IMR-90 (cell line): ENCODE measurements at regions not wholly inside any gene's neighbourhood (a gene's known extent, or its start where the extent isn't known, plus 50 kb on each side); places are given as distances from the start of the nearest gene placed in this dataset.

Experiments
- ATAC-seq: fragments of 200-7000 bp; cut with Tn5 transposase; 2 replicates; pipeline ENCODE4 v1.9.1; 2020; ENCODE audit warnings: low read depth, mild to moderate bottlenecking, moderate library complexity
- BruUV-seq: library from RNA; stranded (reverse); fragments of 400-500 nt; replicated peaks from 2 replicates; lab custom pipeline; 2021; lab: Mats Ljungman, UMichigan
- CTCF ChIA-PET: fragments of 300-600 bp; formaldehyde crosslinking; extraction: SDS; loops from one replicate; lab custom pipeline; 2021; ENCODE audit warnings: antibody characterized with exemption; lab: Yijun Ruan, JAX
- POLR2A ChIA-PET: fragments of 300-600 bp; sonication (Branson Sonifier 250); formaldehyde crosslinking; loops from one replicate; lab custom pipeline; 2022; ENCODE audit warnings: antibody characterized with exemption; ENCODE audit not compliant: unreplicated experiment; lab: Charles Lee
- DNase-seq: peaks from one replicate; pipeline ENCODE4 v3.0.0; 2013
- H2AFZ ChIP-seq: replicated peaks from 2 replicates; pipeline ENCODE3; 2013; ENCODE audit warnings: low read length, mild to moderate bottlenecking; ENCODE audit not compliant: poor library complexity
- H2AK5ac ChIP-seq: 2 replicates; pipeline ENCODE4 v1.6.1; 2013; ENCODE audit warnings: low read depth, low read length, inconsistent platforms
- H2AK9ac ChIP-seq: replicated peaks from 2 replicates; pipeline ENCODE3; 2013; ENCODE audit warnings: mild to moderate bottlenecking, low read depth, low read length, moderate library complexity; ENCODE audit not compliant: poor library complexity
- H2BK120ac ChIP-seq: 2 replicates; pipeline ENCODE4 v1.6.1; 2013; ENCODE audit warnings: low read depth, low read length, inconsistent platforms
- H2BK15ac ChIP-seq: 3 replicates; pipeline ENCODE4 v1.6.1; 2013; ENCODE audit warnings: low read depth, low read length, inconsistent platforms
- H2BK20ac ChIP-seq: 2 replicates; pipeline ENCODE4 v1.6.1; 2013; ENCODE audit warnings: low read depth, mild to moderate bottlenecking, inconsistent platforms, low read length, moderate library complexity
- H2BK5ac ChIP-seq: 2 replicates; pipeline ENCODE4 v1.6.1; 2013; ENCODE audit warnings: mild to moderate bottlenecking, low read depth, low read length, inconsistent platforms; ENCODE audit not compliant: poor library complexity, severe bottlenecking
- H3K14ac ChIP-seq: replicated peaks from 2 replicates; pipeline ENCODE4 v1.6.1; 2013; ENCODE audit warnings: low read depth, low read length, inconsistent platforms
- H3K18ac ChIP-seq: 2 replicates; pipeline ENCODE4 v1.6.1; 2013; ENCODE audit warnings: low read depth, low read length, control low read depth
- H3K23ac ChIP-seq: 2 replicates; pipeline ENCODE4 v1.6.1; 2013; ENCODE audit warnings: low read depth, low read length, inconsistent platforms
- H3K27ac ChIP-seq: 2 replicates; pipeline ENCODE4 v1.5.1; 2013; ENCODE audit warnings: mild to moderate bottlenecking, control low read depth, low read length; ENCODE audit not compliant: insufficient read depth
- H3K27me3 ChIP-seq: 2 replicates; pipeline ENCODE4 v1.6.1; 2013; ENCODE audit warnings: low read length; ENCODE audit not compliant: control insufficient read depth, insufficient read depth
- H3K36me3 ChIP-seq: 2 replicates; pipeline ENCODE4 v1.6.1; 2013; ENCODE audit warnings: low read length, mixed read lengths; ENCODE audit not compliant: control insufficient read depth, insufficient read depth
- H3K4ac ChIP-seq: 2 replicates; pipeline ENCODE4 v1.6.1; 2013; ENCODE audit warnings: low read depth, low read length, inconsistent platforms
- H3K4me1 ChIP-seq: 2 replicates; pipeline ENCODE4 v1.6.1; 2013; ENCODE audit warnings: low read length, mixed read lengths; ENCODE audit not compliant: control insufficient read depth, insufficient read depth
- H3K4me2 ChIP-seq: 2 replicates; pipeline ENCODE4 v1.6.1; 2013; ENCODE audit warnings: low read depth, mild to moderate bottlenecking, control low read depth, low read length, moderate library complexity
- H3K4me3 ChIP-seq: 2 replicates; pipeline ENCODE4 v1.5.1; 2013; ENCODE audit warnings: low read depth, mild to moderate bottlenecking, control low read depth, low read length, moderate library complexity; ENCODE audit not compliant: insufficient read depth
- H3K56ac ChIP-seq: 2 replicates; pipeline ENCODE4 v1.6.1; 2013; ENCODE audit warnings: low read length, inconsistent platforms; ENCODE audit not compliant: insufficient read depth; ENCODE audit errors: extremely low read depth
- H3K79me1 ChIP-seq, 2 experiments: 2 replicates each; pipeline ENCODE4 v1.6.1; 2013; ENCODE audit warnings: low read length in 2 of 2, inconsistent platforms in 1 of 2, low read depth in 1 of 2
- H3K9ac ChIP-seq: 2 replicates; pipeline ENCODE4 v1.6.1; 2013; ENCODE audit warnings: low read depth, low read length, control low read depth
- H3K9me1 ChIP-seq: 2 replicates; pipeline ENCODE4 v1.6.1; 2013; ENCODE audit warnings: low read length, inconsistent platforms; ENCODE audit not compliant: insufficient read depth
- H3K9me3 ChIP-seq: 2 replicates; pipeline ENCODE4 v1.6.1; 2013; ENCODE audit warnings: low read length; ENCODE audit not compliant: control insufficient read depth, insufficient read depth
- H4K20me1 ChIP-seq: 2 replicates; pipeline ENCODE4 v1.6.1; 2013; ENCODE audit warnings: low read length, inconsistent platforms; ENCODE audit not compliant: insufficient read depth
- H4K5ac ChIP-seq: 2 replicates; pipeline ENCODE4 v1.6.1; 2013; ENCODE audit warnings: mild to moderate bottlenecking, low read depth, low read length, control low read depth
- H4K8ac ChIP-seq, 2 experiments: 2 replicates each; pipeline ENCODE4 v1.6.1; 2013; ENCODE audit warnings: low read depth in 2 of 2, low read length in 2 of 2, control low read depth in 1 of 2, inconsistent platforms in 1 of 2
- H4K91ac ChIP-seq: 2 replicates; pipeline ENCODE4 v1.6.1; 2013; ENCODE audit warnings: low read depth, low read length, inconsistent platforms; ENCODE audit not compliant: insufficient read depth
- BHLHE40 ChIP-seq: fragments of 150-350 bp; IDR thresholded peaks from 2 replicates; pipeline ENCODE4 v1.6.1; 2016; ENCODE audit warnings: mild to moderate bottlenecking, low read depth, low read length
- CEBPB ChIP-seq: IDR thresholded peaks from 2 replicates; pipeline ENCODE4 v1.6.1; 2012; ENCODE audit warnings: low read depth, low read length, improper control_type of control experiment
- CHD1 ChIP-seq: IDR thresholded peaks from 2 replicates; pipeline ENCODE4 v1.6.1; 2012; ENCODE audit warnings: low read depth, low read length, improper control_type of control experiment
- CTCF ChIP-seq: conservative IDR thresholded peaks from 2 replicates; pipeline ENCODE4 v1.5.1; 2012; ENCODE audit warnings: mild to moderate bottlenecking, low read depth, low read length, improper control_type of control experiment
- ELK1 ChIP-seq: fragments of 150-350 bp; IDR thresholded peaks from 2 replicates; pipeline ENCODE4 v1.6.1; 2016; ENCODE audit warnings: low read depth, mild to moderate bottlenecking, low read length, moderate library complexity, borderline replicate concordance
- FOS ChIP-seq: fragments of 150-350 bp; IDR thresholded peaks from 2 replicates; pipeline ENCODE4 v1.6.1; 2016; ENCODE audit warnings: low read depth, low read length
- MAFK ChIP-seq: IDR thresholded peaks from 2 replicates; pipeline ENCODE4 v1.6.1; 2012; ENCODE audit warnings: low read depth, low read length, improper control_type of control experiment
- MAZ ChIP-seq: IDR thresholded peaks from 2 replicates; pipeline ENCODE4 v1.6.1; 2012; ENCODE audit warnings: low read depth, mild to moderate bottlenecking, low read length, improper control_type of control experiment, moderate library complexity, borderline replicate concordance
- MXI1 ChIP-seq: IDR thresholded peaks from 2 replicates; pipeline ENCODE4 v1.6.1; 2012; ENCODE audit warnings: low read depth, mild to moderate bottlenecking, low read length, moderate library complexity, borderline replicate concordance
- NFE2L2 ChIP-seq: fragments of 150-350 bp; IDR thresholded peaks from 2 replicates; pipeline ENCODE4 v1.6.1; 2016; ENCODE audit warnings: low read depth, mild to moderate bottlenecking, low read length
- POLR2A ChIP-seq: IDR thresholded peaks from 2 replicates; pipeline ENCODE4 v1.6.1; 2012; ENCODE audit warnings: mild to moderate bottlenecking, low read depth, low read length
- RAD21 ChIP-seq: IDR thresholded peaks from 2 replicates; pipeline ENCODE4 v1.6.1; 2012; ENCODE audit warnings: low read length, improper control_type of control experiment
- RCOR1 ChIP-seq: IDR thresholded peaks from 2 replicates; pipeline ENCODE4 v1.6.1; 2012; ENCODE audit warnings: mild to moderate bottlenecking, low read length, improper control_type of control experiment; ENCODE audit not compliant: insufficient replicate concordance
- RFX5 ChIP-seq: IDR thresholded peaks from 2 replicates; pipeline ENCODE4 v1.8.0; 2012; ENCODE audit warnings: low read depth, mild to moderate bottlenecking, low read length, moderate library complexity
- SMC3 ChIP-seq: fragments of 150-350 bp; IDR thresholded peaks from 2 replicates; pipeline ENCODE4 v1.6.1; 2016; ENCODE audit warnings: low read depth, mild to moderate bottlenecking, antibody characterized with exemption, low read length, moderate library complexity
- USF2 ChIP-seq: fragments of 150-350 bp; IDR thresholded peaks from 2 replicates; pipeline ENCODE4 v1.6.1; 2017; ENCODE audit warnings: mild to moderate bottlenecking, antibody characterized with exemption, low read length, low read depth
- WGBS, 2 experiments: methylation state at CpG; one replicate each; pipeline versions ENCODE4 v1.1.5 to v1.1.7; 2013; ENCODE audit warnings: missing lambda C conversion rate in 2 of 2; ENCODE audit not compliant: insufficient read length in 1 of 2; ENCODE audit errors: extremely low coverage in 2 of 2; 5-methylcytosine and 5-hydroxymethylcytosine counted together
- dilution Hi-C: fragments of 300-500 bp; cut with HindIII; formaldehyde crosslinking; loops from one replicate; pipeline ENCODE4 v1.14.3; 2018; ENCODE audit warnings: low sequenced_read_pairs; ENCODE audit not compliant: unreplicated experiment
- in situ Hi-C: fragments of 300-500 bp; cut with MboI; formaldehyde crosslinking; loops from 3 replicates; pipeline ENCODE4 v1.14.3; 2019; ENCODE audit warnings: low sequenced_read_pairs, inconsistent platforms, mixed read lengths
- intact Hi-C: fragments of 100-400 bp; cut with micrococcal nuclease; formaldehyde crosslinking; loops from 2 replicates; pipeline ENCODE4 v1.10.0; 2022

DNA sequence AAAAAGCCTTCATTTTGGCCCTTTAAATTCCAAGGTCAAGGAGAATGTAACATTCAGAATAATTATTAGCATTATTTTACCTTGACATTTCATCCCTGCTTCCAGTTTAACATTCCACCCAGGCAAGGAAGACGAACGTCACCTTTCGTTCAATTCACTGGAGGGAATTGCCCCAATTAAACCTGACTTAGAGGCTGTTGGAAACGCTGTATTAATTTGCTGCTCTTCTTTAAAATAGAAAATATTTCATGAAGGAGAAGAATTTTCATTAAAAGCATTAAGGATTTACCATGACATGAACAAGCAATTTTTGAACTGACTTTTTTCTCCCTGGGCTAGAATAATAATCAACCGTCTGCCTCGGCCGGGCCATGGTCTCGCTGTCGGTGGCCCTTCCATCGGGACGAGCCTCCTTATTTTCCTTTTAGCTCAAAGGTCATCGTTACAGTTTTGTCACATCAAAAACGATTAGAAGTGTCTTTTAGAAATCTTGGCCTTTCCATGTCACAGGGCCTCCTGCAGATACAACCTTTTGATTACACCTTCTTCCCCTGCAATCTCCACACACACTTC is 282.9 kb upstream of the SOX4 start:
- Histone ChIP-seq H3K23ac (no peak overlapping the region), H3K9ac (no peak overlapping the region), H2AFZ (no peak overlapping the region), H2AK5ac (no peak overlapping the region), H4K5ac (no peak overlapping the region), H3K4ac (no peak overlapping the region), H3K9me1 (no peaks in the 10 kb centered on the region), H2AK9ac (no peak overlapping the region), H3K9me3 (no peaks in the 10 kb centered on the region), H2BK120ac (no peak overlapping the region), H3K4me2 (no peak overlapping the region), H2BK15ac (no peak overlapping the region), H3K18ac (no peak overlapping the region), H3K4me1 (no peaks in the 10 kb centered on the region), H3K27me3 (no peaks in the 10 kb centered on the region; the same call in 1 of the 2 replicates), H2BK5ac (no peak overlapping the region), H3K4me3 (no peak overlapping the region), H3K56ac (no peak overlapping the region), H3K36me3 (no peaks in the 10 kb centered on the region), H2BK20ac (no peak overlapping the region), H3K79me1 (no peaks in the 10 kb centered on the region), H4K8ac (no peak overlapping the region), H3K14ac (no peak overlapping the region), H4K91ac (no peak overlapping the region), H3K27ac (no peak overlapping the region), H4K20me1 (no peaks in the 10 kb centered on the region)
- dilution Hi-C loops (no loop called here), in situ Hi-C loops (no loop called here), intact Hi-C loops (no loop called here)
- ATAC-seq: no peak
- CTCF ChIA-PET: no interaction called here
- DNase-seq: no peak
- no peak for TF ChIP-seq RAD21
- no peak for TF ChIP-seq ELK1
- no peak for TF ChIP-seq SMC3
- no peak for TF ChIP-seq USF2
- no peak for TF ChIP-seq CEBPB
- no peak for TF ChIP-seq FOS
- no peak for TF ChIP-seq CTCF
- TF ChIP-seq POLR2A: no peak
- no peak for TF ChIP-seq CHD1
- no peak for TF ChIP-seq RCOR1
- no peak for TF ChIP-seq MXI1
- no peak for TF ChIP-seq MAFK
- no peak for TF ChIP-seq MAZ
- no peak for TF ChIP-seq NFE2L2
- TF ChIP-seq BHLHE40: no peak
- no peak for TF ChIP-seq RFX5
- no TSS peak for BruUV-seq
- 87% methylated on average over 9 of the region's 13 CpGs; no CpG with 5 or more reads in 1 of the 2 experiments for WGBS, 2 experiments
- POLR2A ChIA-PET: no interaction called here
